C4-2B (cell line): ENCODE measurements at regions not wholly inside any gene's neighbourhood (a gene's known extent, or its start where the extent isn't known, plus 50 kb on each side); places are given as distances from the start of the nearest gene placed in this dataset.

Experiments
- H3K27ac ChIP-seq: fragments of 450-650 bp; 2 replicates; pipeline ENCODE4 v1.5.1; 2017
- ZFX ChIP-seq: fragments of 450-650 bp; IDR thresholded peaks from 2 replicates; pipeline ENCODE4 v1.6.1; 2017
- TF ChIP-seq, protein P1 (sequence below): fragments of 450-650 bp; conservative IDR thresholded peaks from 2 replicates; pipeline ENCODE4 v1.5.1; 2017; ENCODE audit warnings: mild to moderate bottlenecking

DNA sequence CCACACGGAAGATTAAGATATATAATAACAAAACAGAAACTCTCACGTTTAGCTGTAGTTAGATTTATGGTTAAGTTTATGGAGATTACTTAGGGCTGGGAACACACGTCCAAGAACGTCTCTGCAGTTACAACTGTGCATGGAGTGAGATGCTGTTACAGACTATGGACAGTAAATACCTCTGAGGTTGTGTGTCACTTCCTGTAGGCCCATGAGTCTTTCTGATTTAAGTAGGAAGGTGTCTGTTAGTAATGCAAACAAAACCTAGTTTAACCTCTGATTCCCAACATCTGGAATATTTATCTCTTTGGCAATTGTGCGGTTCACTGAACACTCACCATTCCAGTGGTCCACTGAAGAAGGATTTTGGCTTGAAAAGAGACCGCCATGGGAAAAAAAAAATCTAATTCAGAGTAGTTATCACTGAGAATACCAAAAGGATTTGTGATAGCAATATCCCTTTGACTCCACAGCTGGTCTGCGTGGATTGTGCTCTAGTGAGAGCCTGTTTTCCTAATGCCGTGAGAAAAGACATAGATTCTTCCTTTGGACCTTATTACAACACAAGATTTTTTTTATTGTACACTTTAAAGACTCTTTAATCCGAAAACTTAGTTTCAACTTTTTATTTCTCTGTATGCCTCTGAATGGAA is 478.2 kb upstream of the CITED2 start:
- no peak overlapping the region for H3K27ac ChIP-seq
- TF ChIP-seq ZFX = no peak
- TF ChIP-seq, protein P1, sequence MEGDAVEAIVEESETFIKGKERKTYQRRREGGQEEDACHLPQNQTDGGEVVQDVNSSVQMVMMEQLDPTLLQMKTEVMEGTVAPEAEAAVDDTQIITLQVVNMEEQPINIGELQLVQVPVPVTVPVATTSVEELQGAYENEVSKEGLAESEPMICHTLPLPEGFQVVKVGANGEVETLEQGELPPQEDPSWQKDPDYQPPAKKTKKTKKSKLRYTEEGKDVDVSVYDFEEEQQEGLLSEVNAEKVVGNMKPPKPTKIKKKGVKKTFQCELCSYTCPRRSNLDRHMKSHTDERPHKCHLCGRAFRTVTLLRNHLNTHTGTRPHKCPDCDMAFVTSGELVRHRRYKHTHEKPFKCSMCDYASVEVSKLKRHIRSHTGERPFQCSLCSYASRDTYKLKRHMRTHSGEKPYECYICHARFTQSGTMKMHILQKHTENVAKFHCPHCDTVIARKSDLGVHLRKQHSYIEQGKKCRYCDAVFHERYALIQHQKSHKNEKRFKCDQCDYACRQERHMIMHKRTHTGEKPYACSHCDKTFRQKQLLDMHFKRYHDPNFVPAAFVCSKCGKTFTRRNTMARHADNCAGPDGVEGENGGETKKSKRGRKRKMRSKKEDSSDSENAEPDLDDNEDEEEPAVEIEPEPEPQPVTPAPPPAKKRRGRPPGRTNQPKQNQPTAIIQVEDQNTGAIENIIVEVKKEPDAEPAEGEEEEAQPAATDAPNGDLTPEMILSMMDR = no peak

DNA sequence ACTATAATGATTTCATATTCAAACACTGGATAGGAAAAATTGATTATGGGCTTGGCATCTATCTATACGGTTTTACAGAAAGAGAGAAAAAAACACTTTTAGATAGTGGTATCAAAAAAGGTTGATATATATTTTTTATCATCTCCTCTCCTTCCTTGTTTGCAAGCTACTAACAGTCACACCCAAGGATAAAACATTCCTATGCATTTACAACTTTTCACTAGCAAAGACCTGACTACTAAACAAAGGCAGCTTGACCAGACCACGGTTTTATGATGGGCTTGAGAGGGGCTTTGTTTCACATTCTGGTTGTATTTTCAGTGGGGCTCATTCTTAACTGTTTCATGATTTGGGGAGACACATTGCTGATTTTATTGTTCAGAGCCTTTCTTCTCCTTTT is 477.6 kb upstream of the CITED2 start:
- TF ChIP-seq, protein P1 = no peak
- TF ChIP-seq ZFX = no peak
- no peak overlapping the region for H3K27ac ChIP-seq

DNA sequence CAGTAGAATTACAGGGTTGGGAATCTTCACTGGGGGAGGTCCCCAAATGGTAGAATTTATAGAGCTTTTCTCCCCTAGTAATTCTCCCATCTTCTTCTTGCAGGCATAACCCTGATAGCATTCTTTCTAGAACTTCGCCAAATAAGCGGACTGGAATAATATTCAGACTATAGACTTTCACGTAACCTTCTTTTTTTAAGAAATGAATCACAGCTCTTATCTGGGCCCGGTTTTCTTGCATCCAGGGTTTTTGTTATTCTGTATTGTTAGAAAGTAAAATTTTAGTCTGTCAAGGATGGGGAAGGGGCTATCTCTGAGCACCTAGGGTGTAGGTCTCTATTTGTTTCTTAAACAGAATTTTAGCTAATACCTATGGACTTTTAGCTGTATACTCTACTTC is 476.8 kb upstream of the CITED2 start:
- H3K27ac ChIP-seq = no peak overlapping the region
- TF ChIP-seq ZFX = no peak
- TF ChIP-seq, protein P1 = no peak

DNA sequence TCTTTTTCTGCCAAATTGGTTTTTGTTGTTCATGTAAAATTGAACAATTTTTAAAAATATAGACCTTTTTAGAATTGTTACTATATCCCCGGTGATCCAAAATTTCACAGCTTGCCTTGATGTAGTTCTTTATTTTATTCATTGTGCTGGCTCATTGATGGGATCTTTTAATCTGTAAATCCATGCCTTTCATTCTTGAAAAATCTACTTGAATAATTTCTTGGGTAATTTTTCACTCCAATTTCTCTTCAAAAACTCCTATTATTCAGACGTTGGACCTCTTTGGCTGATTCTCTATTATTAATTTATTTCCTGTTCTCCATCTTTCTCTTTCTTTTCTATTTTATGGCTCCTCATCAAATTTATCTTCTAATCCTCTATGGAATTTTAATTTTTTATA is 476.1 kb upstream of the CITED2 start:
- TF ChIP-seq ZFX = no peak
- TF ChIP-seq, protein P1 = no peak
- no peak overlapping the region for H3K27ac ChIP-seq

DNA sequence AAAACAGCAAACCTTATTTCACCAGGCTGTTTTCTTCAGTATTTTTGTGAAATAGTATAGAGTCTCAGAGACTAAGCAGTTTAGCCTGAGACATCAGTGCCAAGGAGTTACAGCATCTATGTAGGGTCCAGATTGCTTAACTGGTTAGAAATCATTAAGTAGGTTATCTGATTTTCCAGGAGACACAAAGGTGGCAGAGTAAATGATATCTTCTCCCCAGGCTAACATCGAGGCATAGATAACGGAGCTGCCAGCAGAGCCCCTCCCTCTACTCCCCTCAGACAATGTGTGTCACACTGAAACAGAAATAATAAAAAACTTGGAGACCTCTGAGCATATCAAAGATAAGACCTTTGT is 473.0 kb upstream of the CITED2 start:
- H3K27ac ChIP-seq = no peak overlapping the region
- TF ChIP-seq ZFX = no peak
- TF ChIP-seq, protein P1 = no peak

DNA sequence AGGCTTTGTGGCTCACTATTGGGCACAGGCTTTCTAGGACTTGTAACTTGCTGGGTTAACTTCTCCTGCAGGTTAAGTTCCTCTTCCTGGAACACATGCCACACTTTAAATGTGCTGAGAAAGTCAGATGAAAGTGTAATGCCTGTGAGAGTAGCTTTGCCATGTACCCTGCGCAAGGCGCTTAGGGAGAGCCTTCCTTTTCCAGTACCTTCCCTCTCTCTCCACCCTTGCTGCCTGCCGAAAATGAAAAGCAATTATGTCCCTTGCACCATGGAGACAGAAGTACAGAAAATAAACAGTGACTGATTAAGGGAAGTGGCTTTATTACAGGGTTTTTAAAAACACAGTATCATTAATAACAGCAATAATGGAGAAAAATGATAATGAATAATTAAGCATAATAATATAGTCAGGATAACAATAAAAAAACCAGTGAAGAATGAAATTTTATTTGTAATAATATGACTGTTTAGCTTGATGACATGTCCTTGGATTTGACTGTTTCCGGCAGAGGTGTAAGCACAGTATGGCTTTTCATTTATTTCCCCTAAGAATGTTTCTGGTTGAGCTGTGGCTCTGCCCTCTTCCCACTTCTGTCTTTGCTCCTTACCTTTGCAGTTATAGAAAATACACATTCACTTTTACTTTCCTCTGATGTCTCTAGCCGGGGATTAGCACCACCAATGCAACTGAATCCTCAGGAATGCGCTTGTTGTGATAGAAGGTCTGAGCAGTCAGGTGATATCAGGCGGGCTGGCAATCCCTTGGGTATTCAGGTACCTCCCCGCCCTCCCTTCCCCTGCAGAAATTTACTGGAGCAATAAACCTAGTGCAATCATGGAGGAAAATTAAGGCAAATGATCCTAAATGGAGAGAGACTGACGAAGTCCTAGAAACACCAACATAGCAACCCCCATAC is 472.3 kb upstream of the CITED2 start:
- no peak overlapping the region for H3K27ac ChIP-seq
- TF ChIP-seq, protein P1 = no peak
- TF ChIP-seq ZFX = no peak

DNA sequence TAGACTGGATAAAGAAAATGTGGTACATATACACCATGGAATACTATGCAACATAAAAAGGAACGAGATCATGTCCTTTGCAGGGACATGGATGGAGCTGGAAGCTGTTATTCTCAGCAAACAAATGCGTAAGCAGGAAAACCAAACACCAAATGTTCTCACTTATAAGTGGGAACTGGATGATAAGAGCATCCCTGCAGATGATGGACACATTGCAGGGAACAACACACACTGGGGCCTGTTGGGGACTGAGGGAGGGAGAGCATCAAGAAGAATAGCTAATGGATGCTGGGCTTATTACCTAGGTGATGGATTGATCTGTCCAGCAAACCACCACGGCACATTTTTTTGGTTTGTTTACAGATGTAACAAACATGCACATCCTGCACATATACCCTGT is 470.5 kb upstream of the CITED2 start:
- no peak overlapping the region for H3K27ac ChIP-seq
- TF ChIP-seq, protein P1 = no peak
